A172 (cell line): ENCODE measurements at regions not wholly inside any gene's neighbourhood (a gene's known extent, or its start where the extent isn't known, plus 50 kb on each side); places are given as distances from the start of the nearest gene placed in this dataset.

Experiments
- DNase-seq: peaks from one replicate; pipeline ENCODE4 v3.0.0-alpha.2; 2015; ENCODE audit warnings: low spot score

DNA sequence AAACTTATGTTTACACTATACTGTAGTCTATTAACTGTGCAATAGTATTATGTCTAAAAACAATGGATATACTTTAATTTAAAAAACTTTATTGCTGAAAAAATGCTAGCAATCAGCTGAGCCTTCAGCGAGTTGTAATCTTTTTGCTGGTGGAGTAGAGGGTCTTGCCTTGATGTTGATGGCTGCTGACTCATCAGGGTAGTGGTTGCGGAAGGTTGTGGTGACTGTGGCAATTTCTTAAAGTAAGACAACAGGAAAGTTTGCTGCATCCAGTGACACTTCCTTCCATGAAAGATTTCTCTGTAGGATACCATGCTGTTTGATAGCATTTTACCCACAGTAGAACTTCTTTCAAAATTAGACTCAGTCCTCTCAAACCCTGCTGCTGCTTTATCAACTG lies 234.7 kb upstream of the CSF3R start:
- DNase-seq: no peak

DNA sequence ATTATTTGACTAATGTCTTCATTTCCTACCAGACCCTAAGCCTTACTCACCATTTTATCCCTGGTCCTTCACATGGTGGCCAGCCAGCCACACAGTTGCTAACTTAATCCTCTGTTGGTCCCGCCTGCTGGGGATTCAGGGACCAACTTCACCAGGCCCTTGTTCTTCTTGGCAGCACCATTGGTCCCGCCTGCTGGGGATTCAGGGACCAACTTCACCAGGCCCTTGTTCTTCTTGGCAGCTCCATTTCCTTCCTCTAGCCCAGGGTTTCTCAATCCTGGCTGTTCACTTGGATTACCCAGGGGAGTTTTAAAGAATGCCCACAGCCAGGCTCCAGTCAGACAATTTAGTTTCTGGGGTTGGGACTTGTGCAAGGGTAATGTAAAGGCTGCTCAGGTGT lies 233.1 kb upstream of the CSF3R start:
- no peak for DNase-seq

DNA sequence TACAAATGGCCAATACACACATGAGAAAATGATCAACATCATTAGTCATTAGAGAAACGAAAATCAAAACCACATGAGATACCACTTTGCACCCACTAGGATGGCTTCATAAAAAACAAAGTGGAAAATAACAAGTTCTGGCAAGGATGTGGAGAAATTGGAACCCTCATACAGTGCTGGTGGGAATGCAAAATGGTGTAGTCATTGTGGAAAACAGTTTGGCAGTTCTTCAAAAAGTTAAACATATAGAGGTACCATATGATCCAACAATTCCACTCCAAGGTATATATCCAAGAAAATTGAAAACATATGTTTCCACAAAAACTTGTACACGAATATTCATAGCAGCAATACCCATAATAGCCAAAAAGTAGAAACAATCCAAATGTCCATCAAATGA lies 231.6 kb upstream of the CSF3R start:
- DNase-seq: no peak

DNA sequence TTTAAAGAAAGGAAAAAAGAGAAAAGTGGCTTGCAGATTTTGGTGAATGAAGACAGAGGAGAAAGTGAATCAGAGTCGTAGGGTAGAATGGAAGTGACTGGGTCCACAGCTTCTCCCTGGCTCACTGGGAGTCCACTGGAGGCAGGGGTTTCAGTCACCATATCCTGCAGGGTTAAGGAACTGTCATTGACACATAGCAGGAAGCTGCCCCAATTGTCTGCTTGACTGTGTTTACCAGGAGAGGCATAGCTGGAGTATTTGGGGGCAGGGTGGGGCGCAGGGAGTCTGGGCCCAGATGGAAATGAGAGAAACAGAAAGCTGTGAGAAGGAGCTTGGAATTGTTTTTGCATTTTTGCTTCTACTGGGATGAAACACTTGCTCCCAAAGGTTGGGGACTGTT lies 228.8 kb upstream of the CSF3R start:
- no peak for DNase-seq

DNA sequence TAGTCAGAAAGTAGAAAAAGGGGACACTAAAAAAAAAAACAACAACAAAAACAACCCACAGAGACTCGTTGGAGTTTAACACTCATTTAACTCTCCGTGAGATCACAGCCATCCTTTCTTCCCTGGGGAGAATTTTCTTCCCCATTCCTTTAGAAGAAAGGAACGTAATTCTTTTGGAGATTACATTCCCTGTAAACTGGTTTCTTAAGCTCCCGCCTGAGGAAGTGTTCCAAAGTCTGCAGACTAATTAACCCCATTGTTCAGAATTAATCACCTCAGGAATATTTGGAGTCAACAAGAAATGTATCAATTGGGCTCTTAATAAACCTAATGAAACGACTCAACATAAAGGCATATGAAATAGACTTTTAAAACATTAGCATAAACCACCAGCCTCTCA lies 228.2 kb upstream of the CSF3R start:
- DNase-seq: no peak

DNA sequence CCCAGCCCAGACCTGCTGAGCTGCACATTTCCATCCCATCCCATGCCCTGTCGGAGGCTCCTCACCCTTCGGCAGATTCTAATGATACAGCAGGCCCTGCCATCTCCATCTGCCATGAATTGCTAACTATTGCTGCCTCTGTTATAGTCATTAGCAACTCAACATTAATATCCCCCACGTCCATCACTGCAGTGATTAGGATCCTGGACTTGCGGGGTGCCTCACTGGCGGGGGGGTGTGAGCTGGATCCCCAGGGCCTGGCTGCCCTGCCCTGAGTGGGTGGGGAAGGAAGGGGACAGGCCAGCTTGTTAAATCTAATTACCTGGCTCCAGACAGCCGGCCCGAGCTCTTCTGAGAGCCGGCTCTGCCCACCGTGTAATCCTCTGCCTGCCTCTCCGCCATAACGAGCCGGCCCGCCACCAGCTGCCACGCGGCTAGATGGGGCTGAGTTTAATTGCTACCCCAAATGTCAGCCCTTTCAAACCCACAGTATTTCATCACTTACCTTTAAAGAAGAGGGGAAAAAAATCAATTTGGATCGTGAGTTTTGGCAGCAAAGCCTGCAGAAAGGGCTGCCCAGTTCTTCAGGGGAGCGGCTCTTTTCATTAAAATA lies 227.3 kb upstream of the CSF3R start:
- no peak for DNase-seq

DNA sequence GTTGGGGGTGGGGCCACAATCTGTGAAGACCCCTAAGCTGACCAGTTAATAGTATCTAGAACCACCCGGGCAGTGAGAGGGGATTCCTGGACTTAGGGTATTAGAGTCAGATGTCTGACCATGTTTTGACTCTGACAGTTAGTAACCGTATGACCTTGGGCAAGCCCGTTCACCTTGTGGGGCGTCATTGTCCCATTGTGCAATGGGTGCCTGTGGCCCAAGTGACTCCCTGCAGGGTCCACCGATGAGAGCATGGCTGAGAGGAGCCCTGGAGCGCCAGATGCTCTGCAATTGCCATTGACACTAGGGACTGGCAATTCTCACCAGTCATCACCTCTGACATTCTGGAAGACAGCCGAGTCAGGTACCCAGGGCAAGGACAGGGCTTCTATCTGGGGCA lies 225.9 kb upstream of the CSF3R start:
- no peak for DNase-seq

DNA sequence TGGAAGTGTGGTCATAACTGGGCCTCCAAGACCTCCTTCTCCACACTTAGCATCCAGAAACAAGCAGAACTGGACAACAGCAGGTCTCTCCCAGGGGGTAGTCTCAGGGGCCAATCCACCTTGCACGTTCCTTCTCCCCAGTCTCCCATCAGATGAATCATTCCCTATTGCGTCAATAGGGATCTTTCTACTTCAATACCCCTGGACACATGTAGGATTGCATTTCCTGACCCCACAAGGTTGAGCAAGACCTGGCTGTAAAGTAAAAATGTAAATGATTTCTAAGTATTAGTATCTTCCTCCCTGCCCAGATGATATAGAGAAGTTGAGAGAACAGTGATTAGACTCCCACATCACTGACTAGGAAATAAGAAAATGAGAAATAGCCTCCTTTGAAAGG lies 224.5 kb upstream of the CSF3R start:
- no peak for DNase-seq

DNA sequence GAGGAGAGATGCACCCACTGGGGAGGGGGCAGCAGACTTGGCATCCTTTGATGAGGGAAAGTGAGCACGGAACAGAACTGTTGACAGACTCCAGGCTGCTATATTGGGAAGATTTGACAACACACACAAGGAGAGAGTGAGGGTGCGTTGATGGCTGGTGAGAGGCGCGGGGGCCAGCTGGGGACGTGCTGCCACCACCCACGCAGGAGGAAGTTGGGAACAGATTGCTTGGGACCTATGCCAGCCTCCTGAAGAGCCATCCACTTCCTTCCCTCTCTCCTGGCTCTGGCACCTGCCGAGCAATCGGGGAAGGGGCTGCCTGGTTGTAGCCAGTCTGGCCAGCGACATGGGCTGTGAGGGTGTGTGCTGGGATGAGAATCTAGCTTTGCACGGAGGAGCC lies 223.7 kb upstream of the CSF3R start:
- DNase-seq: no peak

DNA sequence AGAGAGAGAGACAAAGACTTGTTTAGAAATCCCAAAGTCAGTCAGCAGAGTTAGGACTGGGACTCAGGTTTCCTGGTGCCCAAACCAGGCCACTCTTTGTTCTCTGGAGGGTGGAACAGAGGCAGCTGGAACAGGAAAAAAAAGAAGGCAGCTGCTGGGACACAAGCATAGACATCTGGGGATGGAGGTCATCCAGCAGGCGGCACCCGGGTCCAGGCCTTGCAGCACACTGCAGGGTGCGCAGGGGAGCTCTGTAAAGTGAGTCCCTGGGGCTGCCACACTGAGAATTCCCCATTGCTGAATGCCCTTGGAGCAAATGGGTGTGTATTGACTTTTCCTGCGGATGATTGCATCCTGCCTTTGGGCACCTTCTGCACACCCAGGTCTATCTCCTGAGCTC lies 222.9 kb upstream of the CSF3R start:
- no peak for DNase-seq

DNA sequence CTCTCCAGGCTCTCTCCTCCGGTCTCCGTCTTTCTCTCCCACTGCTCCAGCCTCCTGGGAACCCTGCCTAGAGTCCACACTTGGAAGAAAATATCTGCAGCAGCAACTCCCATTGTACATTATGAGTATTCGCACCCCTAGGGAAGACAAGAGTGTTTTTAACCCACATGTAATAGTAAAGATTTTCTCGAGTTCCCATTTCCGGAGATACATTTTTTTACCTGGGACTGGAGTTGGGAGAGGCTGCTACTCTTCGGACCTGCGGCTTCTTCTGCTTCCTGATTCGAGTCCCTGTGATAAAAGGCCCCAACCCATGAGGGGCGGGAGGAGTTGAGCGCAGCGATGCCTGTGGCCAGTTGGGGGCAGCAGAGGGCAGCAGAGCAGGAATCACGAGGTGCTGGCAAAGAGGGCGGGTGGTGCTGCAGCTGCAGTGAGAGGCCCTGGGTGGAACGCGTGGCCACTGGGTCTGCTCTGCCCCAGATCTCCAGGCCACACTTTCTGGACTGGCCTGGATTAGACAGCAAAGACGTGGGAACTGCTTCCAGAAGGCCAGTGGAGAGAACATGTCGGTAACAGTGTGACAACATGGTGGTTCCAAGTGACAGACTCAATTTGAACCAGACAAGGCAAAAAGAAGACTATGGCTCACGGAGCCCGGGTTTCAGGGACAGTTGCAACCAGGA lies 221.0 kb upstream of the CSF3R start:
- DNase-seq: peak; percentile 41

DNA sequence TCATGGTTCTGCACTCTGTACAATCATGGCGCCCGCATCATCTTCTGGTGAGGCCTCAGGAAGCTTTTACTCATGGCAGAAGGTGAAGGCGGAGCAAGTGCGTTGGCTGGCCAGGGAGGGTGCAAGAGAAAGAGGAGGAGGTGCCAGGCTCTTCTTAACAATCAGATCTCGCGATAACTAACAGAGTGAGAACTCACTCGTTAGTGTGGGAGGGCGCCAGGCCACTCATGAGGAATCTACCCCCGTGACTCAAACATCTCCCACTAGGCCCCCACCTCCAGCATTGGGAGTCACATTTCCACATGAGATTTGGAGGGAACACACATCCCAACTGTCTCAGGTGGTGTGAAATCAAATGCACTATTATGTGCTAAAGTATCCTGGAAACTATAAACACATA lies 220.2 kb upstream of the CSF3R start:
- no peak for DNase-seq

DNA sequence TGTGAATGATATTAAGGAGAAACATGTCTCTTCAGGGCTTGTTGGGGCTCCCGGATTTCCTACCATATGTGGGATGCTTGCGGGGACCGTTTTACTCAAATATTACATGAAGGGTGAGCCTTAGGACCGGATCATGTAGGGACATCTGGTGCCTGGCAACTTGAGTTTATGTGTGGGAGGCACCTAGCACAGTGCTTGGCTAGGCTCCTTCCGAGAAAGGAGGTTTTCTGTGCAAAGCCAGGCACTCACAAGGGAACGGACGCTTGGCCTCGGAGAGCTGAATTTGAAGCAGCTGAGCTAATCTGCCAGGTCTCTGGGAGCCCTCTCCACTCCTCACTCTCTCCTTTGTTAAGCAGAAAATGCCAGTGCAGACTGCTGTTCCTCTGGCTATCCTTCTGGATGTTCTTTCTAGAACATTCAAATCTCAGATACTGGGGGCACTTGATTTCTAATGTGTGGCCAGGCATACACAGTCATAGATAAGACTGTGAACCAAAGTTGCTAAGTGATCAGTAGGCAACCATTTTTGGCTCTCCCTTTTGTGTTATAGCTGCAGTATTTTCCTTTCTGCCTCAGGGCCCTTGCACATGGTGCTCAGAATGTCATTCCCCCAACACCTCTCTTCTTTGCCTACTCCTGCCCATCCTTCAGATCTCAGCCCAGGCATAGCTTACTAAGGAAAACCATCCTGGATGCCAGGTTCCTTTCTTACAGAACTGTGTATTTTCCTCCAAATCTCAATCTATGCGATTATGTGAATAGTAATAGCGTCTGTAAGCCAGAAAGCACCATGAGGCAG lies 216.6 kb upstream of the CSF3R start:
- DNase-seq: no peak

DNA sequence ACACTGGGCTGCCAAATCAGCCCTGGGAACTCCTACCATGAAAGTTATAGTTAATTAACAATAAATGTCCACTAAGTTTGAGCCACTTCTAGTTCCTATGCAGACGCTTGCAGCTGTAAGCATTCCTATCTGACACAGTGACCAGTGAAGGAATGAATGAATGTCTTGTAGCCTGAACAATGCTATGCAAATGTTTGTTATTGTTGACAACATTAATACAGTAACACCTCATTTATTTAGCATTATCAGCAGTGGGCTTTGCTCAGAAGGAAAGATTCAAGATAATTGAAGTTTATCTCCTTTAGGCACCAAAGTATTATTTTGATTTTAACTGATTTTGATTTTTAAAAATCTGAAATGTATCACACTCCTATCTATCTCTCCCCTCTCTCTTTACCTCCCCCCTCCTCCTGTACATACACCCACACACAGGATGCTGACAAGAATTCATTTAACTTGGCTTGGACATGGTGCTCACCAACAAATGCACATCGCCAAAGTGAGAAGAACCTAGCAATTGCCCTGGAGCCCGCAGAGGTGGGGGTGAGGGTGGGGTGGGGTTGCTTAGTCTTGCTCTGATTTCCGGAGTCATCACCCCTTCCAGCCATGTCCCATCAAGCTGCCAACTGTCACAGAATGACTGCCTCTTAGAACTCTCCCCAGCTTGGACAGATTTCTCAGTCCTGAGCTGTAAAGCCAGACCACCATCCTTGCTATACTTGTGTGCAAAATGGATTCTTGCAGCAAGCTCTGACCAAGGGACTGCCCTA lies 215.3 kb upstream of the CSF3R start:
- no peak for DNase-seq

DNA sequence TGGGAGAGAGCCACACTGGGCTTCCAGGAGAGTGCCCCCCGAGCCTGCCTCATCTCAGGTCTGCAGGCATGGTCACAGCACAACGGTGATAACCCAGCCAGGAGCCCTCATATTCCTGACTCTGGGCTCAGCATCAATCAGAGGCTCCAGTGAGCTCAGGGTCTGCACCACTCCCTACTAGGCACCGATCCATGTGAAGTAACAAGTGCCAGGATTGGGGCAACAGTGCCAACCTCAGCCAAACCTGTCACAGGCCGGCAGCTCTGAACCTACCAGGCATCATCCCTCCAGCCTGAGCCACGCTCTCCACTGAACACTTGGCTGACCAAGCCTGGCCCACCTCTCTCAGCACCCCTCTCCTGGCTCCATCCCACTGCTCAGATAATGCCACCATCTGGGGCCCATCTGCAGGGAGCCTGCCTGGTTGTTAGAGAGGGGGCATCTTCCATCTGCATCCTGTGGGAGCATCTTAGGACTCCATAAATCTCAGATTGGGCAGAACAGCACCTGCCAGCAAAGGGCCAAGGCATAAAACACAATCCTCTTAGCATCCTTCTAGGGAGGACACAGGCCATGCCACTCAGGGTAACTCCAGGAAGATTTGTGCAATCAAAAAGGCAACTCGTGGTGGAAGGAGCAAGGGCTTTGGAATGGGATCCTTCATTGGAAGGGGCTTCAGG lies 213.7 kb upstream of the CSF3R start:
- no peak for DNase-seq

DNA sequence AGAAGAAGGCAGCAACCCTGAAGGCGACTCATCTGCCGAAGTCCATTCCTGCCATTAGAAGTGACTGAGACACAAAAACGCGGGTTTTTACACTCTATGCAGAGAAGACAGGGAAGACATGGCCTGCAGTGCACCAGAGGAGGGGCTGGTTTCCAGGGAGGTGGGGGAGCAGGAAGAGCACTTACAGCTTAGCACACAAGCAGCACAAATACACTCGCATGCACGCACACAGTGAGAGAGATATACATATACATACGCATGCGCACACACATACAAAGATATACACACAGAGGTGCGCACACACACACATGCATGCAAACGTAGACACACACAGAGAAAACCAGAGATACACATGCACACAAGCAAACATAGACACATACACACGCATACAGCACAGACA lies 210.9 kb upstream of the CSF3R start:
- no peak for DNase-seq

DNA sequence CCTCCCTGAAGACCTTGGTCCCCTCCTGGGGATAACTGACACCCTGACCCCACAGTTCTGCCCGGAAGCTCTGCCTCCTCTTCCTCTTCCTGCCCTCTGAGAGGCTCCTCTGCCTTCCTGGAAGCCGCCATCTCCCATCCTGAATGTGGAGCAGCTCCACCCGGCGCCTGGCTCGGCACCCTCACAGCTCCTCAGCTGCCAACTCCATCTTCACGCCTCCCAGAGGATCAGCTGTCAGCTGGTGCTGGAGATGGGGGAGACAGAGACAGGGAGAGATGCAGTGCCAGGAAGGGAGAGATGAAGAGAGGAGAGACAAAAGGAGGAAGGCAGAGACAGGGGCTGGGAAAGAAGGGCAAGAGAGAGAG lies 210.4 kb upstream of the CSF3R start:
- no peak for DNase-seq

DNA sequence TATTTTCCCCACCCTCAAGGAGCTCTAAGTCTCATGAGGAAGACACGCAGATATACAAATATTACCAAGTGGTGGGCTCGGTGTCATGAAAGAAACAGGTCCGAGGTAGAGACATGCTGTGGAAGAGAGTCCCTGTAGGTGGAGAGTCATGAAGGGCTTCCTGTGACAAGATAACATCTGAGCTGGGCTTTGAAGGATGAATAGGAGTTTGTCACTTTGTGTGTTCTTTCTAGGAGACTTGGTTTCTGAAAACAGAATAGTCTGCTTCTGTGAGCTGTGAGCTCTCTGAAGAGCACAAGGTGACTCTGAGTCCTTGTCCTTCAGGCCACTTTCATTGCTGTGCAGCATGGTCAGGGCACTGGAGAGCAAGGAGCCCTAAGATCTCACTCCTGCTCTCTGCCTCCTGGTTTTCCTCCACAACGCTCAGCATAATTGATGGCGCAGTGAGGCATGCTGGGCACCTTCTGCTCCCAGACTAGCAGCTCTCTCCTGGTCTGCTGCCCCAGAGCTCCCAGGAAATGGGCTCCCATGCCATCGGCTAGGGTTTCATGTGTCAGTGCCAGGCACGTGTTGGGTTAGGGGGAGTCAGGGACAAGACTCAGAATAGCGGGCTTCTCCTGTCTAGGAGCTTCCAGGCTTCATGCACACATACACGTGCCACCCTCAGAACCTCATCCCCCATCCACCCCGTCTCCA lies 209.9 kb upstream of the CSF3R start:
- DNase-seq: no peak

DNA sequence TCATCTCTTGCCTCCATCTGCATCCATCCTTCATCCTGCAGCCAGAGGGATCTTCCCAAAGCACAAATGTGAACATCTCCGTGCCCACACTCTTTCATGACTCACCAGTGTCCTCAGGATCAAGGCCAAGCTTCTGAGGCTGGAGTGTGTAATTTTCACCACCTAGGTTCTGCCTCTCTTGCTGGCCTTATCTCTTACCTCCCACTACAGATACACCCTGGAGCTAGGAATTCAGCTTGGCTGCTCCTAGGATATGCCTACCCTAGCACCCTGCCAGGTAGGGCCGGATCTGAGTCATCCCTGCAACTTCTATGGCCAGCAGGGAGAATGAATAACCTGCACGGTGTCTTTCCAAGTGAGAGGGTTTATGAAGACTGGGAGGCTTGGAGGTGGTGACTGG lies 208.7 kb upstream of the CSF3R start:
- DNase-seq: no peak

DNA sequence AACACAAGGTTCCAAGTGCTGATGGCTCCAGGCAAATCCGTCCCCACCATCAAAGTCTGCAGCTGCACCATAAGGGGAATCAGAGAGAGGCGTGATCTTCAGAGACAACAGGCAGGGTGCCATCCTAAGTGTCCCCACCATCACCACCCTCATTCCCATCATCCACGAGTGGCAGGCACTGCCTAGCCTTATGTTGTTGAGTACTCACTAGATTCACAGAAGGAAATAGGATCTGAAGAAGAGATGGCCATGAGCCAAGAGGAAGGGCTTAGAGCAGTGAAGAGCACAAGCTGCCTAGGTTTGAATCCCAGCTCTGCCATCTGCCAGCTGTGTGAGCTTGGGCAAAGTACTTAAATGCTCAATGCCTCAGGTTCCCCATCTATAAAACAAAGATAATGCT lies 207.3 kb upstream of the CSF3R start:
- DNase-seq: no peak

DNA sequence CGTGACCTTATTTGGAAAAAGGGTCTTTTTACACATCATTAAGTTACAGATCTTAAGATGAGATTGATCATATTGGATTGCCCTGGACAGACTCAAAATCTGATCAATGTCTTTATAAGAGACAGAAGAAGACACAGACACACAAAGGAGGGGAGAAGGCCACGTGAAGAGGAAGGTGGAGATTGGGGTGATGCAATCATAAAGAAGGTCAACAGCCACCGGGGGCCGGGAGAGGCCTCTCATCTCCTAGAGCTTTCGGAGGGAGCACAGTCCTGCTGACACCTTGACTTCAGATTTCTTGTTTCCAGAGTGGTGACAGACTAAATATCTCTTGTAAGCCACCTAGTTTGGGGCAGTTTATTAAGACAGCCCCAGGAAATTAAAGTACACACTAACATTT lies 204.6 kb upstream of the CSF3R start:
- DNase-seq: no peak
